ENCODE measurements at regions not wholly inside any gene's neighbourhood (a gene's known extent, or its start where the extent isn't known, plus 50 kb on each side); places are given as distances from the start of the nearest gene placed in this dataset.

DNA sequence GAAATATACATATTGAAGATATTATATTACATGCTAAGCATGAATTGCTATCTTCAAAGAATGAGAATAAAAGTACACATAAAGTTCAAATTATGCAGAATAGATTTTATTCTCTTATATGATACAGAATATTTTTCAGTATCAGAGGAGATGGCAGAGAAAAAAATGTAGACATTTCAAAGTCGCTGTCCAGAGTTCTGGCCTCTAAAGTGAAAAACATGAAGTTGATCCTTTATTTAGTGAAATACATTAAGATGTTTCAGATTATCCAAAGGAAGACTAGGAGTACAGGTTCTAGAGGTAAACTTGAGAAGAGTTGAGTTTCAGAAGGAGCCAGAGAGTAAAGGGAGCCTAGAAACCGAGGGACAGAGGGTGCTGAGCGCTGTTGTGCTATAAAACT is 303.6 kb downstream of the UTP18 start:
- DNase-seq = no peak

DNA sequence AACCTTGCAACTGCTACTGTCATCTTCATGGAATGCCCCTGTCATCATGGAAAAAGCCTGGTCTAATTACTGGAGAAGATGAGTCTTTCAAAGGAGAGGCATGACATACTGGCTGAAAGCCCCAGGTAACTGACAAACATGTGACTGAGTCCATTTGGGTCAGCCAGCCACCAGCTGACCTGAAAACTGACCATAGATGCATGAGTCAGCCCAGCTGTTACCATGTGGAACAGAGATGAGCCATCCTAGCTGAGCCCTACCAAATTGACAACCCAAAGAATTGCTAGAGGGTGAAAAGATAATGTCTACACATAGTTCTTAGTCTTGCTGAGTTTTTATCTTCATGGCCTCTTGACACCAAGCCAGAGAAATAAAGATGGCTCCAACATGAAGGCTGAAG is 311.8 kb downstream of the UTP18 start:
- DNase-seq = no peak

Measured in femur (tissue), 1 donor.